Adrenal gland (tissue), 9 donors: ENCODE measurements at regions not wholly inside any gene's neighbourhood (a gene's known extent, or its start where the extent isn't known, plus 50 kb on each side); places are given as distances from the start of the nearest gene placed in this dataset.
"Not testable (repeated sequence)": the region's sequence is repeated elsewhere in the genome, so short reads cannot be mapped to it uniquely, and the experiment has no call there.

Experiments
- DNase-seq, 7 donors: peaks; one replicate each; pipeline ENCODE4 v3.0.0-alpha.2; 2019 to 2020
- H3K27ac ChIP-seq, 5 donors: fragments of 200-600 bp; sonication (generic) in 4 of 5; 1 replicate in 3 of 5; 2 replicates in 2 of 5; pipeline versions ENCODE4 v1.5.1 to v1.8.0; 2016 to 2020; ENCODE audit warnings: mild to moderate bottlenecking in 1 of 5
- H3K27me3 ChIP-seq: fragments of 200-600 bp; 2 replicates; pipeline ENCODE4 v1.8.0; 2021
- H3K36me3 ChIP-seq, 2 donors: fragments of 200-600 bp; replicated peaks in 1 of 2; 1 replicate in 1 of 2; 2 replicates in 1 of 2; pipeline versions ENCODE4 v1.5.1 to v1.8.0; 2018 to 2022
- H3K4me1 ChIP-seq, 2 donors: fragments of 200-600 bp; replicated peaks in 1 of 2; 1 replicate in 1 of 2; 2 replicates in 1 of 2; pipeline versions ENCODE4 v1.5.1 to v1.8.0; 2018 to 2021
- H3K4me3 ChIP-seq, 4 donors: fragments of 200-600 bp; sonication (generic) in 3 of 4; one replicate each; pipeline ENCODE4 v1.5.1; 2016 to 2018
- H3K9me3 ChIP-seq, 3 donors: fragments of 200-600 bp; sonication (generic) in 1 of 3; replicated peaks in 1 of 3; 1 replicate in 2 of 3; 2 replicates in 1 of 3; pipeline versions ENCODE4 v1.5.1 to v1.8.0; 2016 to 2021
- CTCF ChIP-seq, 6 experiments: fragments of 450-650 bp in 4 of 6; fragments of 200-600 bp in 2 of 6; sonication (generic) in 1 of 6; IDR thresholded peaks; 1 replicate in 5 of 6; 2 replicates in 1 of 6; pipeline versions ENCODE4 v1.5.1 to v1.8.0; 2016 to 2021; ENCODE audit warnings: antibody characterized with exemption in 6 of 6, mild to moderate bottlenecking in 2 of 6, moderate library complexity in 1 of 6
- POLR2A ChIP-seq, 2 donors: fragments of 450-650 bp; IDR thresholded peaks; one replicate each; pipeline ENCODE4 v1.6.1; 2017; ENCODE audit warnings: antibody characterized with exemption in 2 of 2, mild to moderate bottlenecking in 2 of 2, moderate library complexity in 1 of 2
- WGBS, 4 donors: extraction: QIAGEN DNeasy Blood & Tissue Kit in 2 of 4; methylation state at CpG; one replicate each; pipeline versions ENCODE4 v1.1.5 to v1.1.7; 2013 to 2017; 5-methylcytosine and 5-hydroxymethylcytosine counted together
- intact Hi-C, 2 donors: fragments of 100-400 bp; cut with DNase I; formaldehyde crosslinking; loops; one replicate each; pipeline versions ENCODE4 v1.14.1 to v1.15.0; 2022 to 2023
- donor health status: healthy with polysubstance abuse.
- donor health status: Bipolar disorder and iron deficiency.
- donor health status: DM: yes; HTN: yes; CAD: no.
- donor health status: DM: no; HTN: no; CAD: no.
- donor health status: DM: no; HTN: no; CAD: no.

GRCh38 chr6:135623979-135624378 is 126.4 kb upstream of the AHI1 start:
- no peaks in the 10 kb centered on the region for H3K36me3 ChIP-seq
- TF ChIP-seq POLR2A (IDR thresholded peaks at IDR 0.05) (no peak), CTCF (IDR thresholded peaks at IDR 0.05) (no peak)
- intact Hi-C loops, result no loop called here
- DNase-seq, result no peak
- no peak overlapping the region for H3K27ac ChIP-seq
- H3K9me3 ChIP-seq, result no peaks in the 10 kb centered on the region
- WGBS, 4 donors, result 84 to 96% (median 92%) methylated on average over 1 of the region's 1 CpG
- H3K4me3 ChIP-seq, result no peak overlapping the region
- H3K27me3 ChIP-seq, result no peaks in the 10 kb centered on the region
- no peaks in the 10 kb centered on the region for H3K4me1 ChIP-seq

GRCh38 chr6:135624402-135625295 is 127.1 kb upstream of the AHI1 start:
- 59 to 65% (median 63%) methylated on average over 9 of the region's 9 CpGs for WGBS, 4 donors

GRCh38 chr6:135626001-135626400 is 128.5 kb upstream of the AHI1 start:
- H3K9me3 ChIP-seq, H3K36me3 ChIP-seq, H3K4me1 ChIP-seq, H3K27me3 ChIP-seq, intact Hi-C loops, H3K4me3 ChIP-seq, H3K27ac ChIP-seq, DNase-seq: not testable (repeated sequence)
- WGBS, 4 donors, result 80 to 93% (median 88%) methylated on average over 7 of the region's 7 CpGs

More at GRCh38 chr6:135624402-135625295, 127.1 kb upstream of the AHI1 start:
- intact Hi-C loops, result no loop called here
- Histone ChIP-seq H3K4me1 (no peaks in the 10 kb centered on the region), H3K9me3 (no peaks in the 10 kb centered on the region), H3K27ac (no peak overlapping the region), H3K36me3 (no peaks in the 10 kb centered on the region), H3K27me3 (no peaks in the 10 kb centered on the region), H3K4me3 (no peak overlapping the region)
- no peak for DNase-seq
- TF ChIP-seq POLR2A (IDR thresholded peaks at IDR 0.05) (no peak), CTCF (IDR thresholded peaks at IDR 0.05) (no peak)

- no peak overlapping the region for H3K27ac ChIP-seq
- H3K4me1 ChIP-seq, result no peaks in the 10 kb centered on the region
- H3K27me3 ChIP-seq, result no peaks in the 10 kb centered on the region
- DNase-seq, result no peak
- TF ChIP-seq CTCF (IDR thresholded peaks at IDR 0.05), result no peak
- TF ChIP-seq POLR2A (IDR thresholded peaks at IDR 0.05), result no peak
- H3K36me3 ChIP-seq, result no peaks in the 10 kb centered on the region
- H3K9me3 ChIP-seq, result no peaks in the 10 kb centered on the region
- H3K4me3 ChIP-seq, result no peak overlapping the region
- intact Hi-C loops, result no loop called here
These were observed 129.7 kb upstream of the AHI1 start for GRCh38 chr6:135627092-135627715.
